ENCODE measurements at regions not wholly inside any gene's neighbourhood (a gene's known extent, or its start where the extent isn't known, plus 50 kb on each side); places are given as distances from the start of the nearest gene placed in this dataset.

GRCh38 chr18:77995593-77995992 is 745.9 kb downstream of the GALR1 start:
- no peak for DNase-seq

GRCh38 chr18:77996737-77997136 is 747.1 kb downstream of the GALR1 start:
- no peak for DNase-seq

- no peak for DNase-seq
Observed at GRCh38 chr18:78001811-78002210, 752.2 kb downstream of the GALR1 start.

GRCh38 chr18:78006006-78006773 is 756.5 kb downstream of the GALR1 start:
- no peak for DNase-seq

GRCh38 chr18:78006774-78007260 is 757.2 kb downstream of the GALR1 start:
- DNase-seq = no peak

GRCh38 chr18:78010363-78010762 is 760.7 kb downstream of the GALR1 start:
- no peak for DNase-seq

GRCh38 chr18:78017869-78018268 is 768.2 kb downstream of the GALR1 start:
- DNase-seq = no peak

GRCh38 chr18:78021196-78021595 is 771.5 kb downstream of the GALR1 start:
- no peak for DNase-seq

GRCh38 chr18:78031589-78031988 is 781.9 kb downstream of the GALR1 start:
- no peak for DNase-seq

GRCh38 chr18:78031991-78032390 is 782.3 kb downstream of the GALR1 start:
- no peak for DNase-seq

- DNase-seq = no peak
Observed at GRCh38 chr18:78032574-78032973, 782.9 kb downstream of the GALR1 start.

GRCh38 chr18:78034755-78035154 is 785.1 kb downstream of the GALR1 start:
- no peak for DNase-seq

- DNase-seq = no peak
Observed at GRCh38 chr18:78041218-78041617, 791.6 kb downstream of the GALR1 start.

- no peak for DNase-seq
Observed at GRCh38 chr18:78046631-78047030, 797.0 kb downstream of the GALR1 start.

- no peak for DNase-seq
Observed at GRCh38 chr18:78049281-78049680, 799.6 kb downstream of the GALR1 start.

GRCh38 chr18:78054801-78055200 is 805.2 kb downstream of the GALR1 start:
- DNase-seq = no peak

- DNase-seq = no peak
Observed at GRCh38 chr18:78056011-78056410, 806.4 kb downstream of the GALR1 start.

- peak; percentile 73 for DNase-seq
Observed at GRCh38 chr18:78069784-78070664, 820.4 kb downstream of the GALR1 start.

- DNase-seq = no peak
Observed at GRCh38 chr18:78071166-78071710, 821.6 kb downstream of the GALR1 start.

- DNase-seq = no peak
Observed at GRCh38 chr18:78071776-78072175, 822.1 kb downstream of the GALR1 start.

- DNase-seq = no peak
Observed at GRCh38 chr18:78072375-78072774, 822.7 kb downstream of the GALR1 start.

- no peak for DNase-seq
Observed at GRCh38 chr18:78073275-78073674, 823.6 kb downstream of the GALR1 start.

- no peak for DNase-seq
Observed at GRCh38 chr18:78074400-78075020, 824.9 kb downstream of the GALR1 start.

Measured in DMS153 (cell line).